ENCODE measurements at regions not wholly inside any gene's neighbourhood (a gene's known extent, or its start where the extent isn't known, plus 50 kb on each side); places are given as distances from the start of the nearest gene placed in this dataset.

DNA sequence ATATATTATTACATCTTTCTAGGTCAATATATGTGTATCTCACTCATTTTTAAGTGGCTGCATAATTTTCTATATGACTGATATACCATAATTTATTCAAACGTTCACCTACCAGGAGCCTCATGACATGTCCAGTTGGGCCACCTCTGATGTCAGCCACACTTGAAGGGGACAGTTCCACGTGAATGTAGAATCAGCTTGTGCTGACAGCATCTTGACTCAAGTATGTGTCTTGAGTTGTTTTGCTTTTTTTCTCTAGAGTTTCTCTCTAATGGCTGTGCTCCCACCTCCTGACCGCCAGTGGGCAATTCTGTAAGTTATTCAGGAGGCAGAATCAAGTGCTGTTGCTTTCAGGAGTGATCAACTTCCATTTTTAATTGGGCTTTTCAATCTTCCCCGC is 237.9 kb downstream of the NFKBIZ start:
- TF ChIP-seq, protein P1, sequence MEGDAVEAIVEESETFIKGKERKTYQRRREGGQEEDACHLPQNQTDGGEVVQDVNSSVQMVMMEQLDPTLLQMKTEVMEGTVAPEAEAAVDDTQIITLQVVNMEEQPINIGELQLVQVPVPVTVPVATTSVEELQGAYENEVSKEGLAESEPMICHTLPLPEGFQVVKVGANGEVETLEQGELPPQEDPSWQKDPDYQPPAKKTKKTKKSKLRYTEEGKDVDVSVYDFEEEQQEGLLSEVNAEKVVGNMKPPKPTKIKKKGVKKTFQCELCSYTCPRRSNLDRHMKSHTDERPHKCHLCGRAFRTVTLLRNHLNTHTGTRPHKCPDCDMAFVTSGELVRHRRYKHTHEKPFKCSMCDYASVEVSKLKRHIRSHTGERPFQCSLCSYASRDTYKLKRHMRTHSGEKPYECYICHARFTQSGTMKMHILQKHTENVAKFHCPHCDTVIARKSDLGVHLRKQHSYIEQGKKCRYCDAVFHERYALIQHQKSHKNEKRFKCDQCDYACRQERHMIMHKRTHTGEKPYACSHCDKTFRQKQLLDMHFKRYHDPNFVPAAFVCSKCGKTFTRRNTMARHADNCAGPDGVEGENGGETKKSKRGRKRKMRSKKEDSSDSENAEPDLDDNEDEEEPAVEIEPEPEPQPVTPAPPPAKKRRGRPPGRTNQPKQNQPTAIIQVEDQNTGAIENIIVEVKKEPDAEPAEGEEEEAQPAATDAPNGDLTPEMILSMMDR (IDR thresholded peaks at IDR 0.05) = no peak
- TF ChIP-seq POLR2A (IDR thresholded peaks at IDR 0.05) = no peak
